NCI-H1694 treated with DMSO at 0.1 percent for 48 hours (cell line): ENCODE measurements at regions not wholly inside any gene's neighbourhood (a gene's known extent, or its start where the extent isn't known, plus 50 kb on each side); places are given as distances from the start of the nearest gene placed in this dataset.
"Not testable (repeated sequence)": the region's sequence is repeated elsewhere in the genome, so short reads cannot be mapped to it uniquely, and the experiment has no call there.

Experiments
- DNase-seq: peaks from one replicate; lab custom pipeline; 2025; lab: John Stamatoyannopoulos, UW

DNA sequence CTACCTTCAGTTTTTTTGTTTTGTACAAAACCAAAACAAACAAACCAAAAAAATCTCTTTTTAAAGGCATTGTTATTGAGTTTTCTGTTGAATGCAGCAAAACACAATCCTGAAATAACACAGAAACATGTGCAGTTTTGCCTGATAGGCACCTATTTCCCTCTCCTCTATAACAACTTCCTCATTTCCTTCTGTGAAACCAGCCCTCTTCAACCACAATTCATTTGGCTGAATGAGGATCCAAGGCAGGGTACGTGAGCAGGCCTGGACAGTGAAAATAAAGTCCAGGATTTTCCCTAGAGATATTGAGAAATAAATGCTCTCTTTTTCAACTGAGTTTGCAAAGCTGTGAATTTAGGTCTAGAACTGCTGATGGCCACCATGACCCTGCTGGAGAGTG lies 134.8 kb upstream of the LARP1 start:
- no peak for DNase-seq

DNA sequence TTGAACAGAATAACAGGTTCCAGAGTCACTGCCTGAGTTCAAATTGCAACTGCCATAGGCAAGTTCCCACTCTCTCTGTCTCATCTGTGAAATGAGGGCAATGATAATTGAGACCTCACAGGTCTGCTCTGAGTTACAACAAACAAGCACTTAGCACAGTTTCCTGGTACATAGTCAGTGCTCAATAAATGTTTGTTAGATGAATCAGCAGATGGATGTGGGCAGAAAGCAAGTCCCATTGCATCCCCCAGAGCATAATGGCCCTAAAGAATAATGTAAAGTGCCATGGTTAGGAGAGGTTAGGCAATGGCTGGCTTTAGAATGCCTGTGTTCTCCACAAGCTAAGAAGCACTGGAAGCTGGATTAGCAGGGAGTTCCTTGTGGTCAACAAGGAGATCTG lies 136.5 kb upstream of the LARP1 start:
- no peak for DNase-seq

DNA sequence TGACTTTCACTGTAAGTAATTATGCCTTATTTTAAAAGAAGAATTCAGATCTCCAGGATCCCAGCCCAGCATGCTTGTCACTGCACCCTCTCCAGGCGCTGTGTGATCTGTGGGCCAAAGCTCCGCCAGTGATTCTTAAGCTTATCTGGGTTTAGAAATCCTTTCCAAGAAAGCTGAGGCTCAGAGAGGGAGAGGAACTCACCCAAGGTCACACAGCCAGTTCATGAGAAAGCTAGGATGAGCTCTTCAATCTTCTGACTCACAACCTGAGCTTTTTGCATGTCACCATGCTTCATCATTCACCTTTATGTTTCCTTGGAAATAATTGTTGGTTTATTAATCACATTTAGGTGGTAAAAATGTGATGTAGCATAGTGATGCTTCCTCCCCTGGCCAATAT lies 136.6 kb upstream of the HAND1 start:
- no peak for DNase-seq

DNA sequence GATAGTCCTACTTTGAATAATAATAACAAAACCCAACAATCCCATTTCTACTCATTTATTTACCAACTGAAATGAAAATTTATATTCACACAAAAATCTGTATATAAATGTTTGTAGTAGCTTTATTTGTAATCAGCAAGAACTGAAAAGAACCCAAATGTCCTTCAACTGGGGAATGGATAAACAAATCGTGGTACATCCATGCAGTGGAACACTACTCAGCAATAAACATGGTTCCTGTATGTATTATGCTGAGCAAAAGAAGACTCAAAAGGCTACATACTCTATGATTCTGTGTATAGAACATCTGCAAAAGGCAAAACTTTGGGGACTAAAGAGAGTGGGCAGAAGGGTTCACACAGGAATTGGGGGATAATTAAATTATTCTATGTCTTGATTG lies 136.1 kb upstream of the HAND1 start:
- no peak for DNase-seq

DNA sequence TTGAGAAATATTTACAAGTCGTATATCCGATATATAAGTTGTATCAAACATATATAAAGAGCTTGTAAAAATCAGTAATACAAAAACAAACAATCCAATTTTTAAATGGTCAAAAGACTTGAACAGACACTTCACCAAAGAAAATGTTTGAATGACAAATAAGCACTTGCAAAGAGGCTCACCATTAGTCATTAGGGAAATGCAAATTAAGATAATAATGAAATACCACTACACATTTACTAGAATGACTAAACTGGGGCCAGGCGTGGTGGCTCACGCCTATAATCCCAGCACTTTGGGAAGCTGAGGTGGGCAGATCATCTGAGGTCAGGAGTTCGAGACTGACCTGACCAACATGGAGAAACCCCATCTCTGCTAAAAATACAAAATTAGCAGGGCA lies 134.6 kb upstream of the HAND1 start:
- no peak for DNase-seq

DNA sequence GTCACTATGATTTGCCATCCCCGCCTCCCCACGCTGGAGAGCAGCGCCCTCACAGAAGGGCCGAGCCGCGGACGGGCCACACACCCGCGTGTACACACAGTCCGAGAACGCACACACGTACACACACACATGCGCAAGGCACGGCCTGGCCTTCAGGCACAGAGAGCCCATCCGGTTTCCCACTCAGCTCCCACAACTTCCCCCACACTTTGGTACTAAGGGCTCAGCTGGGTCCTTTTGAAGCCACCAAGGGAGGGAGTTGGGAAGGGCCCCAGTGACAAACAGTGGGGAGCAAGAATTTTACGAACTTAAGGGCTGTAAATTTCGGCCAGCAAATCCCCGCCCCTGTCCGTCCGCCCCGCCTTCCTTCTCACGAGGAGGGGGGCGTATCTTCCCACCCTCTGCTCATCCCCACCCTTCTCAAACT lies 133.3 kb upstream of the HAND1 start:
- DNase-seq: no peak

DNA sequence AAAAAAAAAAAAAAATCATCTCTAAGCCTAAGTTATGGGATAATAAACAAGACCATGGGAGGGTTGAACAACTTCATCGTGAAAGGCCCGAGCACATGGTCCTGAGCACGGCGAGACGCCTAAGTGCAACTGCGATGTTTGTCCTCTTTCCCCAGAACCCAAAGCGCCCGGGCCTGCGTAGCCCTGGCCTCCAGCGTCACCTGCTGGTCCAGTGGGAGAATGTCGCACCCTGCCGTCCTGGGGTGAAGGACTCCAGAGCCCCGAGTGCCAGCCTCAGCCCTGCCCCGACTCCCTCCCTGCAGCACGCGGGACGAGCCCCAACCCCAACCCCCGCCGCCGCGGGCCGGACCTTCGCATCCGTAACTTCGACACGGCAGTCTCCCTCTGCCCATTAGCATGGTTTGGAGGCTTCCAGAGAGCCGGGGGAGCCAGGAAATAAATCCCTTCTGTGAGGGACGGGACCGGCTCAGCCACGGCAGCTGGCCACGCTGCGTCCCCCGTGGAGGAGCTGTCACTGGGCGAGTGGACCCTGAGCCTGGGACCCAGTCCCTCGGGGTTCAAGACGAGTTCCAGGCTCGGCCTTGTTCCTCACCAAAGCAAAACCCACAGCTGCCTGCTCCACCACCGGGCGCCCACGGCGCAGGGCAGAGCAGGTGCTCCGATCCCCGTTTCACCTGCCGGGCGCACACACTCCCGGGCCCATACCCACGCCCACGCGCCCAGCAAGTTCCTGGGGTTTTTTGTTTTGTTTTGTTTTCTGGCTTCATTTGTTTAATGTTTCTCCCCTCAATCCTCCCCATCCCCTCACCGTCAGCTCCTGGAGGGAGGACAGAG lies 132.5 kb upstream of the HAND1 start:
- DNase-seq: peak; percentile 54

DNA sequence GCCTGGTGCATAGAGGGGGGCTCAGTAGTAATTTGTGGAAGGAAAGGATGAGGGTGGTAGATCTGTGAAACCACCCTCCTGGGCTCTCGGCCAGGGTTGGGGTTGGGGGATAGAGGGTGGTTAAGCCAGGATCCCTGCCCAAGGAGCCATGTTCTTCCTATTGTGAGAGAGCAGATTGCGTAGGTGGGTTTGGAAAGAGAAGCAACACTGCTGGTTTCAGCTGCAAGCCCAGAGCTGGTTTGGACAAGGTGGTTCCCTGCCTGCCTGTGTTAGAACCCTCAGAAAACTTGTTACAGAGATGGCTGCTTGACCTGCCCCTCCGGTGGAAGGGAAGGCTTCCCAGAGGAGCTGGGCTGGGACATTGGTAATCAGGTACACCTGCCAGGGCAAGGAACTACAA lies 131.2 kb upstream of the HAND1 start:
- no peak for DNase-seq

DNA sequence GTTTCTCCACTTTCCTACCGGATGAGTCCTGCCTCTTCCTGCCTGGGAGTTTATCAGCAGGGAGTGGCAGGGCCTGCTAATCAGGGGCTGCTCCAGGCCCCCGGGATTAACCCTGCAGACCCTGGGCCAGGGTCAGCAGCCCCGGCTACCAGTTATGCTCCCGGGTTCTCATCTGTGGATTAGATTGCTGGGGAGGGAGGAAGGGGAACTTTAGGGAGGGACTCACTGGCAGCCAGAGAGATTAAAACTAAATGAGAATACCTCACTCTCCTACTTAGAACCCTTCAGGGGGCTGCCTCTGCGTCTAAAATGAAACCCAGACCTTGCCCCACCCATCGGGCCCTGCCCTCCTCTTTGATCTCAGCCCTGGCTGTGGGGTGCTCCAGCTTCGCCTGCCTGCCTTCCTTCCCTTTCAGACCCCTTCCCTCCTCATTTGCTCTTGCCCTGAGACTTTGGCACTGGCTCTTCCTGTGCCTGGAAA lies 130.5 kb upstream of the HAND1 start:
- DNase-seq: no peak

DNA sequence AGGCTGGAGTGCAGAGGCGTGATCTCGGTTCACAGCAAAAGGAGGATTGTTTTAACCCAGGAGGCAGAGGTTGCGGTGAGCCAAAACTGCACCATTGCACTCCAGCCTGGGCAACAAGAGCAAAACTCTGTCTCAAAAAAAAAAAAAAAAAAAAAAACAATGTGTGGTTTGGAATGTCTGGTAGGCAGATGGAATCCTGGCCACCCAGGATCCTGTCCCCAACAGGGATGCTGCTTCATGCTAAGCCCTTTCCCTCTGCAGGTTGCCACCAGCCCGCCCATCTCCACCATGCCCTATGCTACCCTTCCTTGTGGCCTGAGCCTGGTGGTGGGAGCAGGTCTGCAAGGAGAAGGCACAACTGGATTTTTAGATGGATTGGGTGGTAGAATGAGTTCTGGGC lies 129.7 kb upstream of the HAND1 start:
- DNase-seq: no peak

DNA sequence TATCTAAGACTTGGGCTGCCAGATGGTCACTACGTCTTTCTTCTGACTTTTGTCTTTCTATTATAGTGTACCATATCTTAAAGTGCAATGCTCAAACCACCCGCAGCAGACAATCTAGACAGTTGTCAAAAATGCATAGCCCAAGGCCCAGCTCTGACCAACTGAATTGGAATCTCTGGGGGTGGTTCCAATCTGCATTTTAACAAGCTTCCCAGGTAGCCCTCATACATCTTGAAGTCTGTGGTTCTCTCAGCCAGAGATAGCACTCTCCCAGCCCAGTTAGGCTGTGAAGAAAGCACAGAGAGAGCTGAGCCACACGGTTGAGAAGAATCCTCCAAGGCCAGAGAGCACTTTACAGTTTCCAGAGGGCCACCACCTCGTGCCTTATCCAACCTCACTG lies 128.2 kb upstream of the HAND1 start:
- DNase-seq: no peak

DNA sequence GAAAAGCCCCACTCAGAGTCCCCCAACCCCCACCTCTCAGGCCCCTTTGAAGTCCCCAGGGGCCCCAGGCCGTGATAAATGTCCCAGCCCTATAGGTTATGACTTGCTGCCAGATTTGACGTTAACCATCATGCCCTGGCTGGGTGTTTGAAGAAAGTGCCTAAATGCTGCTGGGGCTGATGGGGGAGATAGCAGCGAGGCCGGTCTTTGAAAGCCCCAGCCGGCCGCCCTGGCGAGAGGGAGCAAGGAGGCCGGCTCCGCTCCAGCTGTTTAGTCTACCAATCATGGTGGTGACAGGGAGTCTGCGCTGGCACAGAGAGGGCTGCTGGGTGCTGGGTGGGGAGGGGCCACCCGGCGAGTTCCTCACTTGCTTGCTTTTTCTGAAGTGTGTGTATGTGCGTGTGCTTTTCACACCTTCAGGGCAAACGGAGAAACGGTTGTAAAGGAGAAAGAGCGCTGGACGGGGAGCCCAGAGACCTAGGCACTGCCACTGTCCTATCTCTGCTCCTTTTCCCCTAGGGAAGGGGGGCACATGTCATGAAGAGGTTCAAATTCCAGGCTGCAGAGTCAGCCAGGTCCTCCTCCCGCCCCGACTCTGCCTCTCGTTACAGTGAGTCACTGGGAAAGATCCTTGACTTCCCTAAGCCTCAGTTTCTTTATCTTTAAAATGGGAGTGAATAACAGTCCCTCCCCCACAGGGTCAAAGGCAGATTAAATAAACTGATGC lies 126.1 kb upstream of the HAND1 start:
- DNase-seq: no peak

DNA sequence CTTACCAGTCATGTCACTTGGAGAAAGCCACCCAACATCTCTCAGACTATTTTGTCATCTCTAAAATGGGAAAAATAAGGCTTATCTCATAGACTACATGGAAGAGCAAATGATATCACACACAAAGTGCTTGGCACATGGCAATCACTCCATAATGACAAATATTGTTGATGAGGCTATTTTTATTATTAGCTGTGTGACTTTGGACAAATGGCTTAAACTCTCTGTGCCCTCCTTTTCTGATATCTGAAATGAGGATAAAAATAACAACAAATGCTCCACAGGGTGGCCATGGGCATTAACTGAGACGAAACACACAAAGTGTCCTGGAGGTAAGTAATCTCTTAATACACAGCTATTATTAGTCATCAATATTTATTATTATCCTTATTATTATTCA lies 125.5 kb upstream of the HAND1 start:
- DNase-seq: no peak

DNA sequence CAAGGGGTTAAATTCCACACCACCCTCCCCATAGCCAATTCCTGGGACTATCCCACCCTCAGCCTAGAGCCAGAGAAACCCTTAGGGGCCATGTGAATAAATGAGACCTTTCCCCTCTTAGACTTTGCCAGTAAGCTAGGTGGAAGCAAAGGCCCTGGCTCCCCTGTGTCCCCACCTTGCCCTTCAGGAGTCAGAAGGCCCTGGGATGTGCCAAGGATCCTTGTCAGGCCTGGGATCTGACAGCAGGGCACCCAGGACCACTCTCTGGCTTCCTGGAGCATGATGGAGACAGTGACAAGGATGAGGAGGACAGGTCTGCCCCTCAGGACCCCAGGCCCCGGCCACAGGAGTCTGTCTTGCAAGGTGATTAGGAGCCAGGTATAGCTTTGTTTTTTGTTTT lies 125.0 kb upstream of the HAND1 start:
- DNase-seq: no peak

DNA sequence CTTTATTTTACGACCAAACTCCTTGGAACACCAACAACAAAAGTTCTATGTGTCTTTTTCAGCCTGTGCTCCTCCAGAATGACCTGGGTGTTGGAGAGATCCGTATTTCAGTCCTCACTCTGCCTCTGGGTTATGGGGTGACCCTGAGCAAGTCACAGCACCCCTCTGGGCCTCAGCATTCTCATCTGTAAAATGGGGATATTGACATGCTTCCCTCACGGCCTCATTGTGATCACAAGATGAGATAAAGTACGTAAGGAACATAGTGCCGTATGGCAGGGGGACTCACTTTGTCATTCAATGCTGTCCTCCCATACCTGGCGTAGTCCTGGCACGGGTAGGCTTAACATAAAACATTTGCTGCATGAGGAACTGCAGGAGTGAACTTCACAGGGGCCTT lies 123.0 kb upstream of the HAND1 start:
- DNase-seq: no peak

DNA sequence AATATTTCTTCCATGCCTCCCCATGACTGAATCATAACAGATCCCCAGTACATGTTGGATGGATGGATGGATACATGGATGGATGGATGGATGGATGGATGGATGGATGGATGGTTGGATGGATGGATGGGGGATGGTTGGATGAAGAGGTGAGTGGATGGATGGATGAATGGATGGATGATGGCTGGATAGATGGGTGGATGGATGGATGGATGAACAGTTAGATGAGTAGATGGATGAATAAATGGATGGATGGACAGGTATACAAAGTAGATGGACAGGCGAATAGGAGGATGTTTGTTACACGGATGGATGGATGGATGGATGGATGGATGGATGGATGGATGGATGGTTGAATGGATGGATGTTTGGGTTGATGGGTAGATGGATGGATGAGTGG lies 120.0 kb upstream of the HAND1 start:
- no peak for DNase-seq

DNA sequence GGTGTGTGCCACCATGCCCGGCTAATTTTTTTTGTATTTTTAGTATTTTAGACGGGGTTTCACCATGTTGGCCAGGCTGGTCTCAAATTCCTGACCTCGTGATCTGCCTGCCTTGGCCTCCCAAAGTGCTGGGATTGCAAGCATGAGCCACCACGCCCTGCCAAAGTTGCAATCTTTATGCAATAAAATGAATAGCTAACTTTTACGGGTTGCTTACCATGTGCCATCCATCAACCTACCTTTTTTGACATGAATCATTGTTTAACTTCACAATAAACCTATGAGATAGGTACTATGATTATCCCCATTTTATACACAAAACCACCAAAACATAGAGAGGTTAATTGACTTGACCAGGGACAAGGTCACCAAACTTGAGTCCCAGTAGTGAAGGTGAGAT lies 118.8 kb upstream of the HAND1 start:
- DNase-seq: not testable (repeated sequence)

DNA sequence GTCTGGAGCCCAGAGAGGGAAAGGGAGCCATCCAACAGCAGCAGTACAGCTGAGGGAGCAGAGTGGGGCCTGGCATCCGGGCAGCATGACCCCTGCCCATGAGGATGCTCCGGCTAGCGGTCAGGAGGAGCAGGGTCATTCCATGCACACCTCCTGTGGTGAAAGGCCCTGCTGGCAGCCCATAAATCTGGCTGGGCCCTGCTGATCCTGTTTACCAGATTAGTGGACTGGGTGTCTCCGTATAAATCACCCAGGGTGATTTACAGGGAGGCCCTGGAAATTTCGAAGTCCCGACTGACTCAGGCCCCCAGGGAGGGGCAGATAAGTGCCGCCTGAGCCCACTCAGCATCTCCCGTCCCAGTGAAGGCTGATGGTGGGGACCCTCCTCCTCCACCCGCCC lies 117.6 kb upstream of the HAND1 start:
- no peak for DNase-seq

DNA sequence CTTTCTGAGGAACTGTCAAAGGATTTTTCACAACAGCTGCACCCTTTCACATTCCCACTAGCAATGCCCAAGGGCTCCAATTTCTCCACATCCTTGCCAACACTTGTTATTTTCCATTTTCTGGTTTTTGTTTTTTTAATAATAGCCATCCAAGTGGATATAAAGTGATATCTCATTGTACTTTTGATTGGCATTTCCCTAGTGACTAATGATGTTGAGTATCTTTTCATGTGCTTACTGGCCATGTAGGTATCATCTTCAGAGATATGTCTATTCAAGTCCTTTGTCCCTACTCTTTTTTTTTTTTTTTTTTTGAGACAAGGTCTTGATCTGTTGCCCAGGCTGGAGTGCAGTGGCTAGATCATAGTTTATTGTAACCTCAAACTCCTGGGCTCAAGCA lies 115.8 kb upstream of the HAND1 start:
- no peak for DNase-seq

DNA sequence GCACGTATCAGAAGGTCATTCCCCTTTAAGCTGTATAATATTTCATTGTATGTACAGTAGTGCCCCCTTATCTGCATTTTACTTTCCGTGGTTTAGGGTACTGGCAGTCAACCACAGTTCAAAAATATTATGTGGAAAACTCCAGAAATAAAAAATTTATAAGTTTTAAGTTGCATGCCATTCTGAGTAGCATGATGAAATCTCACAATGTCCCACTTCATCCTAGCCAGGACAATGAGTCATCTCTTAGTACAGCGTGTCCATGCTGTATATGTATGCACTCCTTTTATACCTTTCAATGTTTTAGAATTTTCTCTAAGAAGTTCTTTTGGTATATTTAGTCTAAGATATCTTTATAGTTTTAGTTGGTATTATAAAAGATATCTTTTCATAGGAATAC lies 115.0 kb upstream of the HAND1 start:
- DNase-seq: no peak

DNA sequence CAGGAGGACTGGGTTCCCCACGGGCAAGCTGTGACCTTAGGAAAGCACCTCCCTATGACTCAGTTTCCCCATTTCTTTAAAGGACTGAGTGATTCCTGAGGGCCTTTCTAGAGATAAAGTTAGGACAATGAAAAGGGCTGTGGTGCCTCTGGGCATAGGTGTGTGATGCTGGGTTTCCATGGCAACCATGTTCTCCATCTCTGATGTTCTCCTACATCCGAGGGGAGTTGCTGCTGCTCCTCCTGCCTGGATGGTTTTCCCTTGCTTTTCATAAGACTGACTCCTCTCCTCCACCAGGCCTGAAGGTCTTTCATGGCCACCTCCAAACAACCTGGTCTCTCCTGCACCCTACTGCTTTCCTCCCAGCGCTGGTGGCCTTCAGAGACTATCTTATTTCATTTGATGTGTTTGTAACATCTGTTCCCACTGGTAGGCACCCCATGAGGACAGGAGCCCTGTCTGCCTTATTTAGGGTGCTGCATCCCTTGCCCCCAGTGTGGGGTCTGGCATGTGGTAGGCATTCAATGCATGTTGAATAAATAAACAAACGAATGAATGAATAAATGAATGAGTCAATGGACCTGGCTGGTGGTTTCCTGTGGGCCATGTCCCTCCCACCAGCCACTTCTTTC lies 112.2 kb upstream of the HAND1 start:
- DNase-seq: no peak

DNA sequence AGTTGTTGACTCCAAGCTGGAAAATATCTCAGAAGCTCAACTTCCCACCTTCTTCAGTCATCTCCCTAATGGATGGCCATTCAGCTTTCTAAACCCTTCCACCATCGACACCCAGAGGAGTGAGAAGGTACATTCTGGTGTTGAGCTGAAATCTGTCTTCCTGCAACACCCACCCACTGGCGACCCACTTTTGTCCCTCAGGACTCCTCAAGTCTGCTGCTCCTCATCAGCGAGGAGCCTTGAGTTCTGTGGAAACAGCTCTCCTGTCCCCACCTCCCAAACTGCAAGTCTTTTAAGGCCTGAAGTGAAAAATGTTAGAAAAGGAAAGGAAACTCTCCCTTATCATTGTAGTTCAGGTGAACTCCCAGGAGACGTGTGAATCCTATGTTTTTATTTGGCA lies 111.5 kb upstream of the HAND1 start:
- no peak for DNase-seq

DNA sequence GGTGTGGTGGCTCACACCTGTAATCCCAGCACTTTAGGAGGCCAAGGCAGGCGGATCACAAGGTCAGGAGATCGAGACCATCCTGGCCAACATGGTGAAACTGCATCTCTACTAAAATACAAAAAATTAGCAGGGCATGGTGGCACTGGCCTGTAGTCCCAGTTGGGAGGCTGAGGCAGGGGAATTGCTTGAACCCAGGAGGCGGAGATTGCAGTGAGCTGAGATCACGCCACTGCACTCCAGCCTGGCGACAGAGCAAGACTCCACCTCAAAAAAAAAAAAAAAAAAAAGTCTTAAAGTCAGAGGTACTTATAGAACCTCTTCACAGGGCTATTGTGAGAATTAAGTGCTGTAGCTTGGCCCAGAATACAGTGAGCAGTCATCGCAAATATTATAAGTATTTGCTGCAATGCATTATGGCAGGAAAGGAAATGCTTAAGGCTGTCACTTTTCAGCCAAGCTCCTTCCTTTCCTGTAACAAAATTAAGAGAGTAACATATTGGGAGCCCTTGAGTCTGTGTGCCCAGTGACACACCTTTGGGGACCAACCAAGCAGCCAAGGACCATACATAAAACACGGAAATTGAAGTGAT lies 110.9 kb upstream of the HAND1 start:
- DNase-seq: not testable (repeated sequence)
